ENCODE measurements at regions not wholly inside any gene's neighbourhood (a gene's known extent, or its start where the extent isn't known, plus 50 kb on each side); places are given as distances from the start of the nearest gene placed in this dataset.

DNA sequence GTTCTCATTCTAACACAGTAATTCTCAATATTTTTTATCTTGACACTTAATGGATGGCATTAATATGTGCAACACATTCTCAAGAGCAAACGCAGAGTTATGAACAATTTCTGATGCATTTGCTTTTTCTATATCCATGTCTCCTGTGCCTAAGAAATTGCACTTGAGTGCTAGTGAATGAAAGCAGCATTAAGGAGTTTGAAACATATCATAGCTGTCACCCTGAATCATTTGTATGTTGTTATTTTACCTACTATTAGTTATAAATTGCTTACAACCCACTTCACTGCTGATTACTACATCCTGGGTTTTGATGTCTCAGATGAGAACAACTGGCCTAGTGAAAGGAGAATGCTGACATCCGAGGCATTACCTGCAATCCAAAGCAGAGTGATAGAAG lies 387.3 kb downstream of the RASEF start:
- no peak overlapping the region for H3K4me3 Mint-ChIP-seq
- ATAC-seq (replicated peaks) (no peak), DNase-seq (no peak)
- no peaks in the 10 kb centered on the region for H3K4me1 Mint-ChIP-seq
- no peaks in the 10 kb centered on the region for H3K36me3 Mint-ChIP-seq
- no peaks in the 10 kb centered on the region for H3K27me3 Mint-ChIP-seq
- H3K9me3 Mint-ChIP-seq: no peaks in the 10 kb centered on the region
- H3K27ac Mint-ChIP-seq: no peak overlapping the region

DNA sequence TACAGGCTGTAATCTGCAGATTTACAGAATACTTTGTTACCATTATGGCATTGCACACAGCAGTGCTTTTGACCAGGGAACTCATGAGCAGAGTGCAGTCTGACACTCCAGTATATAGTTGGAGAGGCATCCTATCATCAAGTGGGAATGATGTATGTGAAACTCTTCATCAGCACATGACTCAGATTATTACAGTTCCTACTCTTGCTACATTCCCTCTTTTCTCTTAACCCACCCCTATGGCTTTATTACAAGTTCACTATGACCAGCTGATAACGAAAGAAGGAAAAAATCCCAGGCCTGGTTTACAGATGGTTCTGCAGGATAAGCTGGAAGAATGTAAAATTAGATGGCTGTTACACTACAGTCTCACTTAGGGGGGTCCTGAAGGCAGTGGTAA lies 385.9 kb downstream of the RASEF start:
- no peak overlapping the region for H3K27ac Mint-ChIP-seq
- H3K36me3 Mint-ChIP-seq: no peaks in the 10 kb centered on the region
- no peaks in the 10 kb centered on the region for H3K27me3 Mint-ChIP-seq
- no peak for ATAC-seq (replicated peaks)
- DNase-seq: no peak
- peaks cover 0 to under 1% of the 10 kb centered on the region in 2 donors for H3K4me1 Mint-ChIP-seq
- H3K4me3 Mint-ChIP-seq: no peak overlapping the region
- H3K9me3 Mint-ChIP-seq: no peaks in the 10 kb centered on the region

DNA sequence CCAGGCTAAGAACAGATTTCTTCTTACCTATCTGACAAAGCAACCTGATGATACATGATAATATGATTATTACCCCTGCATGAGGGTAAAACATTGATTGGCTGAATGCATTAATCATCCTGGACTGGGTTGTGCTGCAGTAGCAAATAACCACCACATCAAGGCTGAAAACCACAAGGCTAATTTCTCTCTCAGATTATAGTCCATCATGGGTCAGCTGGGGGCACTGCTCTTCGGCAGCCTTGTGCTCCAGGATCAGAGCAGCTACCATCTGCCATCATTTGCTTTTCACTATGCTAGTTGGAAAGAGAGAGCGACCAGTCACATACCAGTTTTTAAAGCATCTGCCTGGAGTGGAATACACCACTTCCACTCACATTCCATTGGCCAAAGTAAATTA lies 383.5 kb downstream of the RASEF start:
- no peak overlapping the region for H3K4me3 Mint-ChIP-seq
- peaks cover 0 to 2% of the 10 kb centered on the region in 2 donors for H3K4me1 Mint-ChIP-seq
- no peaks in the 10 kb centered on the region for H3K36me3 Mint-ChIP-seq
- H3K27ac Mint-ChIP-seq: no peak overlapping the region
- no peaks in the 10 kb centered on the region for H3K27me3 Mint-ChIP-seq
- peaks cover 0 to 1% of the 10 kb centered on the region in 2 donors for H3K9me3 Mint-ChIP-seq
- DNase-seq (no peak), ATAC-seq (replicated peaks) (no peak)

DNA sequence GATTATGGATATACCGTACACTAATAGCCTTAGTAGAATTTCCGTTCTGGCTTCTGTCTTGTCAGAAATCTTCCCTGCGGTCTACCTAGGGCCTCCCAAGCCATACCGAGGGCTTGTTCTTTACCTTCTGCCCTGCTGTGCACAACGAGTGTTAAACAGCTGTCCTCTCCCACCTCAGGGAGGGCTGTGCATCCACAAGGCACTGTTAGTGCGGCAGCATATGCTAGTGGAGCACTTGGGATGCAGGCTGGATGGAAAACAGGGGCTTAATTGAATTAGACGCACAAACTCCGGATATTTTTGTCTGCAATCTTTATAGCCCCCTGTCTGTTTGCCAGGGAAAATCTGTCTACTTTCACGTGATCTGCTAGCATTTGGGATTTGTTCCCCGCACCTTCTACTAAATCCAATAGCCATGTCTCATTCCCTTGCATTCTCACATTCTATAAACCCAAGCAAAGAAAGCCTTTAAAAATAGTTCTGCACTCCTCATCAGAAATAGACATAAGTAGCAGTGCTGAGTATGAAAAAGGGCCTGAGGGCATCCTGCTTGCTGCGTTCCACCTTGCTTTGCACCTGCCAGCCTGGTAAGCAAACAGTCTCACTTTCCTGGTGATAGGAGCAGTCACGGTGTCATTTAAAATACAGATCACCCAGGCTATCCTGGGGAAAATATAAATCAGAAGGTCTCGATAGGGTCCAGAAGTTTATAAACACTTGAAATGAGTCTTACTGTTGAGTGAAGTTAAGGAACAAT lies 382.6 kb downstream of the RASEF start:
- H3K36me3 Mint-ChIP-seq: no peaks in the 10 kb centered on the region

DNA sequence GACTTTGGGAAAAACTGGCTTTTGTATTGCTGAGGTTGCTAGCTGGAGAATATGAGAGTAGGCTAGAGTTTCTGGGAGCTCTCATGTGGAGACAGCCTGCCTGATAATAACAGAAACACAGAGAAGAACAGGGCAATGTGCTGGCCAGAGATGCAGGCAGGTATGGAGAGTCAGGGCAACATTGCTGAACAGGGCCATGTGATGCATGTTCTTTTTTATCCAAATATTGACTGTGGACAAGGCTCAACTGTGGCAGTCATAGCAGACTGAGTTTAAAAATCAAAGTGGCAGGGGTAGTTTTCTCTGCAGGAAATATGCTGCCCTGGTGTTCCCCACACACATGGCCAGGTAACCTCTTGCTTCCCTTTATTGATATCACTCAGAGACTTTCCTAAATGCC lies 381.1 kb downstream of the RASEF start:
- Mint-ChIP-seq H3K36me3 (no peaks in the 10 kb centered on the region), H3K27ac (no peak overlapping the region), H3K4me3 (no peak overlapping the region), H3K27me3 (no peaks in the 10 kb centered on the region), H3K9me3 (peaks cover 0 to 4% of the 10 kb centered on the region in 2 donors), H3K4me1 (peaks cover 0 to 4% of the 10 kb centered on the region in 2 donors)
- peak; percentile 31 for ATAC-seq (replicated peaks)
- no peak for DNase-seq

More for the DNA sequence above, 382.6 kb downstream of the RASEF start:
- Mint-ChIP-seq H3K4me3 (no peak overlapping the region), H3K4me1 (peaks cover 0 to 2% of the 10 kb centered on the region in 2 donors), H3K27me3 (no peaks in the 10 kb centered on the region), H3K9me3 (peaks cover 0 to 4% of the 10 kb centered on the region in 2 donors), H3K27ac (no peak overlapping the region)
- DNase-seq (no peak), ATAC-seq (replicated peaks) (no peak)

DNA sequence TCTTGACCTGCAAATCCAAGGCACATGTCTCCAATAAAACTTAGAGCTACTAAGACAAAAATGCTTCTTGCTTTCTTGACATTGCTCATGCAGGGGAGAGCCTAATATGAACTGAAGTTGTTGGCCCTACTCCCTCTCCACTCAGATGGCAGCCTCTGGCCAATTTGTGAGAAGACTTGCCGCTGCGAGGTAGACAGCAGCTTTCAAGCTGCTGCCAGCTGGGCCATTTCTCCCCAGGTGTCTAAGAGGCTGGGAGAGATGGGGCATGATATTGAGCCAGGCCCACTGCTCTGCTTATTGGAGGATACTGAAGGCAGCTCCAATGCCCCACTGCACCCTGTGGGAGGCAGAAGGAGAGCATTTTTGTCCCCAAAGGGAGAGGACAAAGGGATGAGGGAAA lies 380.5 kb downstream of the RASEF start:
- H3K36me3 Mint-ChIP-seq: no peaks in the 10 kb centered on the region
- no peaks in the 10 kb centered on the region for H3K27me3 Mint-ChIP-seq
- DNase-seq: no peak
- no peak overlapping the region for H3K4me3 Mint-ChIP-seq
- no peak overlapping the region for H3K27ac Mint-ChIP-seq
- peaks cover 0 to 4% of the 10 kb centered on the region in 2 donors for H3K4me1 Mint-ChIP-seq
- no peak for ATAC-seq (replicated peaks)
- peaks cover 0 to 4% of the 10 kb centered on the region in 2 donors for H3K9me3 Mint-ChIP-seq

DNA sequence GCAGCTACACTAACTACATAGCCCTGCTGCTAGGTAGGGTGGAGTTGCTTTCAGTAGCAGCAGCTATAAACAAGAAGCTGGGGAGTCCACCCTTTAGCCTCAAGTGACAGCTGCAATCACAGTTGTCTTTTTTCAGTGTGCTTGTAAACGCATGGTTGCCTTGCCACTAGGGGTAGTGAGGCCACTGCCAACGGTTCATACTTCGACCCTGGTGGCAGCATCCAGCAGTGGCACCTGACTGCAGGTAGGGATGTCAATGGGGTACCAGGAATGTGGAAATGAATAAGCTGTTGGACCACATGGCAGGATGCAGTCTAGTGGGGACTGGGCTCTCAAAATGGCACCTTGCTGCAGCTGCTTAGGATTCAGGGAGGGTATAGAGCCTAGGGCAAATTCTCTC lies 367.2 kb downstream of the RASEF start:
- H3K9me3 Mint-ChIP-seq: peaks cover 9 to 16% of the 10 kb centered on the region in 2 donors
- ATAC-seq (replicated peaks) (no peak), DNase-seq (no peak)
- H3K27ac Mint-ChIP-seq: no peak overlapping the region
- H3K27me3 Mint-ChIP-seq: no peaks in the 10 kb centered on the region
- H3K4me3 Mint-ChIP-seq: no peak overlapping the region
- H3K4me1 Mint-ChIP-seq: no peaks in the 10 kb centered on the region
- H3K36me3 Mint-ChIP-seq: peaks cover 0 to 4% of the 10 kb centered on the region in 2 donors

DNA sequence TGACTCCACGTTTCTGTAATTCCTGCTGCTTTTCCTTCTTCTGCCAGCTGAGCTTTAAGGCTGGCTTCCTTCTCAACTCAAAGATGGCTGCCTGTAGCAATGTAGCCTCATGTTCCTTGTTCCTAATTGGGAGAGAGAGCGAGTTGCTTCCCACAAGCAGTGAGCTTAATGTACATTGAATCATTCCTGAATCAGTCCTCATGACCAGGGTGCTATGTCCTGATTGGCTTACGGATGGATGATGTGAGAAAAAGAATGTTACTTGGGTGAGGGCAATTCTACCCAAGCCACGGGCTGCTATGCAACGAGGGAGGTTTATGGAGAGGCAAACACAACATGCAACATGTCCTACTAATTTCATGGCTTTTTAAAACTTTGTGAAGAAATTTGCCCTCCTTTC lies 356.2 kb downstream of the RASEF start:
- Mint-ChIP-seq H3K27ac (no peak overlapping the region), H3K36me3 (no peaks in the 10 kb centered on the region), H3K4me3 (no peak overlapping the region), H3K4me1 (no peaks in the 10 kb centered on the region), H3K27me3 (no peaks in the 10 kb centered on the region), H3K9me3 (no peaks in the 10 kb centered on the region)
- no peak for DNase-seq
- no peak for ATAC-seq (replicated peaks)

DNA sequence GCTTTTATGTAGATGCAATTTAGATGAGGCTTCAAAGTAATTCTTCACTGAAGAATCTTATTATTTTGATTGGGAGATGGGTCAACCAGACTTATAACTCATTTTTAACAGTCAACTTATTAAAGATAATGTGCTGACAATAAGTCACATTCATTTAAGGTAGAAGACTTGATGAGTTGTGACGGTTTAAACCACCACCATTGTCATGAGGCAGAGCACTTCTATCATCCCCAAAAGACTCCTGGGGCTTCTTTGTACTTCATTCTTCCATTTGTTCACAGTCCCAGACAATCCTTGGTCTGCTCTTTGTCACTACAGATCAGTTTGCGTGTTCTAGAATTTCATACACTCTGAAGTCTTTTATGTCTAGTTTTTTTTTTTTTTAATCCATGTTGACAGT lies 346.1 kb downstream of the RASEF start:
- peaks cover 0 to 6% of the 10 kb centered on the region in 2 donors for H3K4me1 Mint-ChIP-seq
- ATAC-seq (replicated peaks) (no peak), DNase-seq (no peak)
- no peaks in the 10 kb centered on the region for H3K36me3 Mint-ChIP-seq
- H3K9me3 Mint-ChIP-seq: peaks cover 9% of the 10 kb centered on the region in 2 donors
- H3K27ac Mint-ChIP-seq: no peak overlapping the region
- no peaks in the 10 kb centered on the region for H3K27me3 Mint-ChIP-seq
- H3K4me3 Mint-ChIP-seq: no peak overlapping the region

DNA sequence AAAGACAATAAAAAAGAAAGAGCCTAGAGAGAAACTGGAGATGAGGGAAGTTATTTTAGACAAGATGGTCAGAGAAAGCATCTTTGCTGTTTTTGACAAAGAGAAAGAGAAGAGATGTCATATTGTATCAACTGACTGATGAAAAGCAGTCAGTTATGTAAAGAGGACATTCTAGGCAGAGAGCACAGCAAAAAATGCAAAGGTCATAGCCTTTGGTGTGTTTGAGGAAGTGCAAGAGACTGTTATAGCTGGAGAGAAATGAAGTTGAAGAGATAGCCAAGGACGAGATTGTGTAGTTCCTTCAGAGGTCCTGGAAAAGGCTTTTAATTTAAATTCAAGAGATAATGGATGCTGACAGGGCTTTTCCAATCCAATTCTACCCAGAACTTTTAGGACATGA lies 342.4 kb downstream of the RASEF start:
- peaks cover 3% of the 10 kb centered on the region in 2 donors for H3K9me3 Mint-ChIP-seq

DNA sequence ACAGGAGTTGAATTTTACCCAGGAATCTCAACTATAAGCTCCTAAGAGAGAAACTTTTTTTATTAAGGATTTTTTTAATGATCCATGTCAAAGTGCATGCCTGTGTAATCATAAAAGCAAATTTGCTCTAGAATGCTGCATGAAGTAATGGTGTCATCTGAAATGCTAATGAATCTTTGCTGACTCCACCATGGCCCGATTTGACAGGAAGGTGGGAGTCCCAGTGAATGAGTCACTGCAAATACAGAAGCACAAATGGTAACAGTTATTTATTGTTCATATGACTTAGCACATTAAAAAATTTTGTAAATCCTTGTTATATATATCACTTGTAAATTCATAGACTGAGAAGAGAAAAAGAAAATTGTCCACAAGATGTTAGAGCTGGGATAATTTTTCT lies 341.3 kb downstream of the RASEF start:
- H3K4me3 Mint-ChIP-seq: no peak overlapping the region
- H3K27ac Mint-ChIP-seq: no peak overlapping the region
- peaks cover 4 to 15% of the 10 kb centered on the region in 2 donors for H3K4me1 Mint-ChIP-seq
- H3K9me3 Mint-ChIP-seq: peaks cover 3% of the 10 kb centered on the region in 2 donors
- DNase-seq (no peak), ATAC-seq (replicated peaks) (no peak)
- H3K36me3 Mint-ChIP-seq: peaks cover 0 to 6% of the 10 kb centered on the region in 2 donors
- no peaks in the 10 kb centered on the region for H3K27me3 Mint-ChIP-seq

More for the DNA sequence above, 342.4 kb downstream of the RASEF start:
- H3K27me3 Mint-ChIP-seq: no peaks in the 10 kb centered on the region
- H3K4me3 Mint-ChIP-seq: no peak overlapping the region
- DNase-seq (no peak), ATAC-seq (replicated peaks) (peak; percentile 64)
- peaks cover 0 to 6% of the 10 kb centered on the region in 2 donors for H3K4me1 Mint-ChIP-seq
- no peak overlapping the region for H3K27ac Mint-ChIP-seq
- peaks cover 0 to 3% of the 10 kb centered on the region in 2 donors for H3K36me3 Mint-ChIP-seq

DNA sequence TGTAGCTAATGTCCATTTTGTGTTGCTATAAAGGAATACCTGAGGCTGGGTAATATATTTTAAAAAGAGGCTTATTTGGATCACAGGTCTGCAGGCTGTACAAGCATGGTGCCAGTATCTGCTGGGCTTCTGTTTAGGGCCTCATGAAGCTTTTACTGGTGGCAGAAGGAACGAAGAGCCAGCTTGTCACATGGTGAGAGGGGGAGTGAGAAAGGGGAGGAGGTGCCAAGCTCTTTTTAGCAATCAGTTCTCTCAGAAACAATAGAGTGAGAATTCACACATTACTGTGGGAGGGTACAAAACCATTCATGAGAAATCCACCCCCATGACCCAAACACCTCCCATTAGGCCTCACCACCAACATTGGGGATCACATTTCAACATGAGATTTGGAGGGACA lies 340.9 kb downstream of the RASEF start:
- no peaks in the 10 kb centered on the region for H3K27me3 Mint-ChIP-seq
- DNase-seq: no peak
- no peak for ATAC-seq (replicated peaks)
- H3K27ac Mint-ChIP-seq: no peak overlapping the region
- peaks cover 0 to 6% of the 10 kb centered on the region in 2 donors for H3K36me3 Mint-ChIP-seq
- no peak overlapping the region for H3K4me3 Mint-ChIP-seq
- H3K9me3 Mint-ChIP-seq: peaks cover 3% of the 10 kb centered on the region in 2 donors
- H3K4me1 Mint-ChIP-seq: peaks cover 4 to 19% of the 10 kb centered on the region in 2 donors

DNA sequence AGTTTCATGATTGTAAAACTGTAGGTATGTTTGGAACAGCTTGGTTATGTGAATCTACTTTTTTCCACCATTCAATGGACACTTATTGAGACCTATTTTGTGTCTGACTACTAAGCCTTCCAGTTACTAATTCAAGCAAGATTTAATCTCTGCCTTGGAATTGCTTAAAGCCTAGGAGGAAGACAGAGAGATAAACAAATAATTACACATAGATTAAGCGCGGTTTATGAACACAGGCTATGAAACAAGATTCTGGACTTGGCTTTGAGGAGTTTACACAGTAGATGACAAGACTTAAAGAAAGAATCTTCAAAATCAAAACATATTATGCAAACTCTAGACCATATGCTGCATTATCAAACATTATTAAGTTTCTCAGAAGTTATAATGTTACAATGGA lies 340.4 kb downstream of the RASEF start:
- H3K27me3 Mint-ChIP-seq: no peaks in the 10 kb centered on the region
- H3K27ac Mint-ChIP-seq: no peak overlapping the region
- H3K4me1 Mint-ChIP-seq: peaks cover 4 to 20% of the 10 kb centered on the region in 2 donors
- H3K9me3 Mint-ChIP-seq: peaks cover 3% of the 10 kb centered on the region in 2 donors
- ATAC-seq (replicated peaks) (no peak), DNase-seq (no peak)
- H3K36me3 Mint-ChIP-seq: peaks cover 0 to 6% of the 10 kb centered on the region in 2 donors
- no peak overlapping the region for H3K4me3 Mint-ChIP-seq

DNA sequence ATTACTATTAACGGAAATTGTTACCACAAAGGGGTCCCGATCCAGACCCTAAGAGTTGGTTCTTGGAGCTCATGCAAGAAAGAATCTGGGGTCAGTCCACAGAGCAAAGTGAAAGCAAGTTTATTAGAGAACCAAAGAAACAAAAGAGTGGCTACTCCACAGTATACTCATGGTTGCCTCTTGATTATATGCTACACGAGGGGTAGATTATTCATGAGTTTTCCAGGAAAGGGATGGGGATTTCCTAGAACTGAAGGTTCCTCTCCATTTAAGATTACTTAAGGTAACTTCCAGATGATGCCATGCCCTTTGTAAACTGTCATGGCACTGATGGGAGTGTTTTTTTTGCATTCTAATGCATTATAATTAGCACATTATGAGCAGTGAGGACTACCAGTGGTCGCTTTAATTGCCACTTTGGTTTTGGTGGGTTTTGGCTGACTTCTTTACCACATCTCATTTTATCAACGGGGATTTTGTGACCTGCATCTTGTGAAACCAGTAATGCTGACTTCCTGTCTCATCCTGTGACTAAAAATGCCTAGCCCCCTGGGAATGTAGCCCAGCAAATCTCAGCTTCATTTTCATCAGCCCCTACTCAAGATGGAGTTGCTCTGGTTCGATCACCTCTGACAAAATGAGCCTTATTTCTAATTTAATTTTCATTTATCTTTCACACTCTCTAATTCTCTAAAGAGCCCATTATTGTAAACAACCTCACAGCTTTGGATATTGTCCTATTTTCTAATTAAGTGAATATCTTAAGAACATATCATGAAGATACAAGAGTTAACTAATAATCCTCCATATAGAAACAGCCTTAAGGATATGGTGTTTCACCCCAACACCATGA lies 336.3 kb downstream of the RASEF start:
- peak overlapping the region; percentile 48 to 51 for H3K4me3 Mint-ChIP-seq
- H3K36me3 Mint-ChIP-seq: peaks cover 0 to 6% of the 10 kb centered on the region in 2 donors
- H3K27me3 Mint-ChIP-seq: no peaks in the 10 kb centered on the region
- H3K4me1 Mint-ChIP-seq: peaks cover 11 to 35% of the 10 kb centered on the region in 2 donors
- H3K9me3 Mint-ChIP-seq: peaks cover 1 to 3% of the 10 kb centered on the region in 2 donors
- ATAC-seq (replicated peaks) (peak; percentile 86 to 92), DNase-seq (peak; percentile 62)
- H3K27ac Mint-ChIP-seq: peak overlapping the region; percentile 94

Measured in stimulated activated naive B cell treated with anti-CD40 and anti-IgM and Interleukin-4, amounts not matched to agents 10 μg/mL and 1 μg/mL and 100 μg/mL, for 72 hours (primary cell).